ENCODE measurements at regions not wholly inside any gene's neighbourhood (a gene's known extent, or its start where the extent isn't known, plus 50 kb on each side); places are given as distances from the start of the nearest gene placed in this dataset.
A peak's percentile ranks its signal among the peaks of the same experiment; 100 is the strongest.

- TF ChIP-seq REST (IDR thresholded peaks at IDR 0.05; ENCODE audit: low read depth, low read length) (no peak), ZNF24 (IDR thresholded peaks at IDR 0.05) (no peak), E2F8 (IDR thresholded peaks at IDR 0.05; ENCODE audit: low read depth, partially characterized antibody) (no peak)
Measured at GRCh38 chr4:77344784-77345183, 187.8 kb downstream of the CCNG2 start (continued).

GRCh38 chr4:77347351-77347966 is 190.5 kb downstream of the CCNG2 start:
- Histone ChIP-seq H3K27me3 (replicated peaks in 1 of 2; ENCODE audit: control insufficient read depth in 2 of 2, insufficient read depth in 2 of 2, low read length in 1 of 2) (no peaks in the 10 kb centered on the region), H2AFZ (ENCODE audit: control insufficient read depth, low read depth, low read length) (no peak overlapping the region), H3K79me2 (ENCODE audit: control insufficient read depth, insufficient read depth, low read length) (no peaks in the 10 kb centered on the region), H3K4me2 (ENCODE audit: control insufficient read depth, insufficient read depth) (no peak overlapping the region), H4K20me1 (ENCODE audit: control insufficient read depth, insufficient read depth) (no peaks in the 10 kb centered on the region), H3K27ac (ENCODE audit: control insufficient read depth, insufficient read depth) (no peak overlapping the region), H3K9ac (ENCODE audit: control insufficient read depth, insufficient read depth, low read length) (no peak overlapping the region), H3K4me3 (no peak overlapping the region), H3K4me1 (ENCODE audit: control insufficient read depth, insufficient read depth, low read length) (no peaks in the 10 kb centered on the region), H3K36me3 (ENCODE audit: control insufficient read depth in 2 of 2, insufficient read depth in 2 of 2, low read length in 1 of 2) (no peaks in the 10 kb centered on the region), H3K9me3 (replicated peaks; ENCODE audit: control insufficient read depth, insufficient read depth, low read length) (peaks cover 4% of the 10 kb centered on the region; the same call in 1 of the 3 replicates)
- ChIA-PET CTCF (interaction anchor here (2.8 kb wide), 1 partner anchor 11 kb away, joined by 25 read pairs; no protein-coding TSS in a partner anchor), SMC1A (ENCODE audit: uncharacterized antibody, unreplicated experiment) (interaction anchor here (0.6 to 2.0 kb wide), 2 partner anchors 11 to 1199 kb away, joined by 3 to 6 read pairs; no protein-coding TSS in a partner anchor), RAD21 (ENCODE audit: unreplicated experiment) (interaction anchor here (0.7 kb wide), 1 partner anchor 1380 kb away, joined by 3 read pairs; no protein-coding TSS in a partner anchor), POLR2A (no interaction called here)
- DNase-seq (ENCODE audit: low read depth, low spot score) (no peak), ATAC-seq (peak; percentile 72), FAIRE-seq (no peak)
- WGBS (ENCODE audit: insufficient coverage, insufficient replicate concordance, low lambda C conversion rate, missing lambda C conversion rate): 1% methylated on average over 5 of the region's 5 CpGs
- intact Hi-C loops (cut with micrococcal nuclease; ENCODE audit: unreplicated experiment) (no loop called here), in situ Hi-C loops (cut with MboI) (no loop called here)
- BruUV-seq (replicated peaks): no TSS peak
- TF ChIP-seq BACH1 (IDR thresholded peaks at IDR 0.05; ENCODE audit: borderline replicate concordance): no peak
- TF ChIP-seq STAT1 (conservative IDR thresholded peaks at IDR 0.05): no peak
- no peak for TF ChIP-seq RELA (IDR thresholded peaks at IDR 0.05; ENCODE audit: borderline replicate concordance, partially characterized antibody)
- no peak for TF ChIP-seq YY1 (IDR thresholded peaks at IDR 0.05; ENCODE audit: low read depth, low read length)
- no peak for TF ChIP-seq BCLAF1 (IDR thresholded peaks at IDR 0.05)
- TF ChIP-seq ZNF24 (IDR thresholded peaks at IDR 0.05): no peak
- TF ChIP-seq E4F1 (IDR thresholded peaks at IDR 0.05; ENCODE audit: borderline replicate concordance, partially characterized antibody): no peak
- no peak for TF ChIP-seq NFIC (IDR thresholded peaks at IDR 0.05; ENCODE audit: low read depth, low read length)

All from GM12878 (cell line).